Uterus (tissue), 2 donors: ENCODE measurements at regions not wholly inside any gene's neighbourhood (a gene's known extent, or its start where the extent isn't known, plus 50 kb on each side); places are given as distances from the start of the nearest gene placed in this dataset.
"Not testable (repeated sequence)": the region's sequence is repeated elsewhere in the genome, so short reads cannot be mapped to it uniquely, and the experiment has no call there.

ENCODE experiments used
- POLR2A ChIP-seq, 2 donors: fragments of 450-650 bp; IDR thresholded peaks; one replicate each; pipeline ENCODE4 v1.6.1; 2016; ENCODE audit warnings: antibody characterized with exemption in 2 of 2, mild to moderate bottlenecking in 1 of 2, moderate library complexity in 1 of 2
- TF ChIP-seq, protein P1 (sequence below), 4 experiments: fragments of 200-600 bp in 2 of 4; fragments of 450-650 bp in 2 of 4; sonication (generic) in 2 of 4; IDR thresholded peaks; one replicate each; pipeline ENCODE4 v1.5.1; 2016 to 2019; ENCODE audit warnings: antibody characterized with exemption in 4 of 4, mild to moderate bottlenecking in 2 of 4, moderate library complexity in 1 of 4

DNA sequence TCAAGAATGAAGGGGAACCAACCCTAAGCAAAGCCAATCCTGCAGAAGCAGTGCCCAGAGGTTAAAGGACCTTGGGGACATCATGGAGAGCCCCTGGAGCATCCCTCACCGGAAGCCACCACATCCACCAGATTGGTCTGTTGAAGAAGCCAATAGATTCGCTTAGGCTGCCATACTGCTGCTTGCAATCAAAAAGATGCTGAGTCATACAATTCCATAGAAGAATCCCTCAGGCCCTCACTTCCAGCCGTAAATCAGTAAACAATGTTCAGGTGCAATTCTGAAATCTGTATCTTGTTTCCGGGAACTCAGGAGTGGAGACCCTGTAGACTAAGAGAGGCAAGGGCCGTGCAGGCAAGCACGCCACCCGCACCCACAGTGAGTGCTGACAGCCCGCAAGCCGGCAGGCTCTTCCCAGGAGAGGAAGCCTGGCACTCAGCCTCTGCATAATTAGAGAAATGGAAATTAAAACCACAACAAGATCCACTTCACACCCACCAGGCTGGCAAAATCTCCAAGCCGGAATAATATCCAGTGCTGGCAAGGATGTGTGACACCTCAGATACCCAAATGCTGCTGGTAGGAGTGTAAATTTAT is 156.4 kb upstream of the FOXD4L5 start:
- TF ChIP-seq, protein P1, sequence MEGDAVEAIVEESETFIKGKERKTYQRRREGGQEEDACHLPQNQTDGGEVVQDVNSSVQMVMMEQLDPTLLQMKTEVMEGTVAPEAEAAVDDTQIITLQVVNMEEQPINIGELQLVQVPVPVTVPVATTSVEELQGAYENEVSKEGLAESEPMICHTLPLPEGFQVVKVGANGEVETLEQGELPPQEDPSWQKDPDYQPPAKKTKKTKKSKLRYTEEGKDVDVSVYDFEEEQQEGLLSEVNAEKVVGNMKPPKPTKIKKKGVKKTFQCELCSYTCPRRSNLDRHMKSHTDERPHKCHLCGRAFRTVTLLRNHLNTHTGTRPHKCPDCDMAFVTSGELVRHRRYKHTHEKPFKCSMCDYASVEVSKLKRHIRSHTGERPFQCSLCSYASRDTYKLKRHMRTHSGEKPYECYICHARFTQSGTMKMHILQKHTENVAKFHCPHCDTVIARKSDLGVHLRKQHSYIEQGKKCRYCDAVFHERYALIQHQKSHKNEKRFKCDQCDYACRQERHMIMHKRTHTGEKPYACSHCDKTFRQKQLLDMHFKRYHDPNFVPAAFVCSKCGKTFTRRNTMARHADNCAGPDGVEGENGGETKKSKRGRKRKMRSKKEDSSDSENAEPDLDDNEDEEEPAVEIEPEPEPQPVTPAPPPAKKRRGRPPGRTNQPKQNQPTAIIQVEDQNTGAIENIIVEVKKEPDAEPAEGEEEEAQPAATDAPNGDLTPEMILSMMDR (IDR thresholded peaks at IDR 0.05): not testable (repeated sequence)
- TF ChIP-seq POLR2A (IDR thresholded peaks at IDR 0.05): not testable (repeated sequence)
